Right atrium auricular region (tissue), 2 donors: ENCODE measurements at regions not wholly inside any gene's neighbourhood (a gene's known extent, or its start where the extent isn't known, plus 50 kb on each side); places are given as distances from the start of the nearest gene placed in this dataset.

Experiments used
- DNase-seq: peaks from one replicate; pipeline ENCODE4 v3.0.0-alpha.2; 2019; ENCODE audit warnings: low spot score
- H3K27ac ChIP-seq, 2 donors: fragments of 200-600 bp; sonication (generic); 1 replicate in 1 of 2; 2 replicates in 1 of 2; pipeline ENCODE4 v1.5.1; 2016 to 2019
- H3K27me3 ChIP-seq, 2 donors: fragments of 200-600 bp; sonication (generic); one replicate each; pipeline versions ENCODE4 v1.5.1 to v1.6.0; 2017 to 2019
- H3K36me3 ChIP-seq: fragments of 200-600 bp; sonication (generic); one replicate; pipeline ENCODE4 v1.5.1; 2016
- H3K4me1 ChIP-seq, 2 donors: fragments of 200-600 bp; sonication (generic); one replicate each; pipeline versions ENCODE4 v1.5.1 to v1.6.0; 2017 to 2019
- H3K4me3 ChIP-seq, 2 donors: fragments of 200-600 bp; sonication (generic); 1 replicate in 1 of 2; 2 replicates in 1 of 2; pipeline ENCODE4 v1.5.1; 2017 to 2019; ENCODE audit warnings: mild to moderate bottlenecking in 1 of 2, moderate library complexity in 1 of 2
- H3K9me3 ChIP-seq, 2 donors: fragments of 200-600 bp; sonication (generic); one replicate each; pipeline ENCODE4 v1.5.1; 2019
- CTCF ChIP-seq, 2 donors: fragments of 200-600 bp; sonication (generic); IDR thresholded peaks; one replicate each; pipeline ENCODE4 v1.5.1; 2019; ENCODE audit warnings: antibody characterized with exemption in 2 of 2

DNA sequence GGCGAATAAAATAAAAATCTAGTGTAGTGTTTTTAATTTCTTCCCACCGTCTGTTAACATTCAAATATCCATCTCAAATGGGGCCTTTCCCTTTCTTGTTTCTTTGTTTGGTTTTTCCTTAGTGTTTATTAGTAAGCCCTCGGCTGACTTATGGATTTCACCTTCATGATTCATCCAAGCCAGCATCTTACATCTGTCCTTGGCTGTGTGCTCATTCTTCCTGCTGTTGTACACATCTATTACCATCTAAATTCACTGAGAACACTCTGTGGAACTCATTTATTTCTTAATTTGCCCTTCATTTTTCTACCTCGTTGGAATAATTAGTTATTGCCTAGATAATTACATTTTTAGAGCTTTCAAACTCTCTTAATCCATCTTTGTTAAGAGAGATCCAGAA is 84.9 kb downstream of the SPCS3 start:
- TF ChIP-seq CTCF (IDR thresholded peaks at IDR 0.05): no peak
- no peak for DNase-seq

GRCh38 chr4:176406297-176406696 is 86.5 kb downstream of the SPCS3 start:
- TF ChIP-seq CTCF (IDR thresholded peaks at IDR 0.05): no peak
- no peak for DNase-seq
- no peaks in the 10 kb centered on the region for H3K27me3 ChIP-seq
- H3K4me1 ChIP-seq: no peaks in the 10 kb centered on the region
- H3K4me3 ChIP-seq: no peak overlapping the region
- H3K27ac ChIP-seq: no peak overlapping the region
- H3K9me3 ChIP-seq: no peaks in the 10 kb centered on the region
- no peaks in the 10 kb centered on the region for H3K36me3 ChIP-seq

More for the DNA sequence above, 84.9 kb downstream of the SPCS3 start:
- no peak overlapping the region for H3K27ac ChIP-seq
- no peak overlapping the region for H3K4me3 ChIP-seq
- H3K36me3 ChIP-seq: no peaks in the 10 kb centered on the region
- H3K9me3 ChIP-seq: peaks cover 0 to 6% of the 10 kb centered on the region in 2 donors
- no peaks in the 10 kb centered on the region for H3K27me3 ChIP-seq
- H3K4me1 ChIP-seq: no peaks in the 10 kb centered on the region

GRCh38 chr4:176406736-176407135 is 87.0 kb downstream of the SPCS3 start:
- no peaks in the 10 kb centered on the region for H3K27me3 ChIP-seq
- no peaks in the 10 kb centered on the region for H3K4me1 ChIP-seq
- no peak for TF ChIP-seq CTCF (IDR thresholded peaks at IDR 0.05)
- no peak for DNase-seq
- no peaks in the 10 kb centered on the region for H3K36me3 ChIP-seq
- H3K4me3 ChIP-seq: no peak overlapping the region
- H3K9me3 ChIP-seq: no peaks in the 10 kb centered on the region
- no peak overlapping the region for H3K27ac ChIP-seq

DNA sequence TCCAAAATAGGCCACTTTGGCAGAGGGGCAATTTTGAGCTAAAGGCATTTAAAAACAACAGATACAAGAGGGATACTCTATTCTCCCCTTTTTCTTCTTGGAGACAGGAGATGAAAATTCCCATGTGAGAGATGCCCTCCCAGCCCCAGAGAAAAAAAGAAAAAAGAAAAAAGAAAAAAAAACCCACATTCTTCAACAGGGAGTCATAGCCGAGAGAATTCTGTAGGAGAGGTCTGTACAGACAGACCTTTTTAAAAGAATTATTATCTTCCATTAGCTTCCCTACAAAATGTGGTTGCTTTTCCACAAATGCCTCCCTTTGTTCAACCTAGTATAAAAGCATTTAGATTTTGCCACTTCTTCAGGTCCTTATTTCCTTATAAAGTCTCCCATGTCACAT is 89.9 kb downstream of the SPCS3 start:
- H3K36me3 ChIP-seq: no peaks in the 10 kb centered on the region
- H3K4me1 ChIP-seq: no peaks in the 10 kb centered on the region
- no peaks in the 10 kb centered on the region for H3K27me3 ChIP-seq
- no peak overlapping the region for H3K4me3 ChIP-seq
- no peak for DNase-seq
- TF ChIP-seq CTCF (IDR thresholded peaks at IDR 0.05): no peak
- H3K27ac ChIP-seq: no peak overlapping the region
- H3K9me3 ChIP-seq: no peaks in the 10 kb centered on the region

- no peak for DNase-seq
- H3K27me3 ChIP-seq: no peaks in the 10 kb centered on the region
- no peaks in the 10 kb centered on the region for H3K4me1 ChIP-seq
- no peaks in the 10 kb centered on the region for H3K9me3 ChIP-seq
- H3K36me3 ChIP-seq: no peaks in the 10 kb centered on the region
- H3K27ac ChIP-seq: no peak overlapping the region
- H3K4me3 ChIP-seq: no peak overlapping the region
- TF ChIP-seq CTCF (IDR thresholded peaks at IDR 0.05): no peak
Observed at GRCh38 chr4:176413171-176413570, 93.4 kb downstream of the SPCS3 start.

DNA sequence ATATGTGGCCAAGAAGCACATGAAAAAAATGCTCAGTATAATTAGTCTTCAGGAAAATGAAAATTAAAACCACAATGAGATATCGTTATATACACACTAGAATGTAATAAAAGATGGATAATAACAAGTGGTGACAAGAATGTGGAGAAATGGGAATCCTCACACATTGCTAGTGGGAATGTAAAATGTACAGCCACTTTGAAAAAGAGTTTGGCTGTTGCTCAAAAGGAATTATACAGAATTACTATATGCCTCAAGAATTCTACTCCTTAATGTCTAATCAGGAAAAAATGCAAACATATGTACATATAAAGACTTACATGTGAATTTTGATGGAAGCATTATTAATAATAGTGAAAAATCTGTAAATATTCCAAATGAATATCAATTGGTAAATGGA is 102.2 kb downstream of the SPCS3 start:
- Histone ChIP-seq H3K4me1 (no peaks in the 10 kb centered on the region), H3K27ac (no peak overlapping the region), H3K9me3 (no peaks in the 10 kb centered on the region), H3K27me3 (no peaks in the 10 kb centered on the region), H3K36me3 (no peaks in the 10 kb centered on the region), H3K4me3 (no peak overlapping the region)
- no peak for TF ChIP-seq CTCF (IDR thresholded peaks at IDR 0.05)
- no peak for DNase-seq
